ENCODE measurements at regions not wholly inside any gene's neighbourhood (a gene's known extent, or its start where the extent isn't known, plus 50 kb on each side); places are given as distances from the start of the nearest gene placed in this dataset.

DNA sequence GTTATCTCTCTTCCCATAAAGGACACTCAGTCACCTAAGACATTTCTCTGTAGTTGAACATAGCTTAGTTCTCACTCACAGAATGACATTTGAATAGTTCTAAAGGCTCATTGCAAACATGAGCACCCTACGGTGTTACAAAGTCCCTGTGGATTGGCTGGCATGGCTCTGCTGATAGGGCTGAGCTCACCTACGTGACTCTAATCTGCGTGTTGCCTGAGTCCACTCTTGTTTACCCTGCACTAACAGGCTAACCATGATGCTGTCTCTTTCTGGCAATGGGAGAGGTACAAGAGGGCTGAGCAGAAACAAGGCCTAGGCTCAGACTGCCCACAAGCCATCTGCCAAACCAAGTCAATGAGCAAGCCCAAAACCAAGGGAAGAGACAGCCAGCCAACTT, 103.6 kb downstream of the PALM2AKAP2 start:
- H3K27ac ChIP-seq: no peak overlapping the region
- TF ChIP-seq POLR2AphosphoS5 (IDR thresholded peaks at IDR 0.05): no peak
- TF ChIP-seq POLR2A (IDR thresholded peaks at IDR 0.05): no peak
- TF ChIP-seq, protein P1, sequence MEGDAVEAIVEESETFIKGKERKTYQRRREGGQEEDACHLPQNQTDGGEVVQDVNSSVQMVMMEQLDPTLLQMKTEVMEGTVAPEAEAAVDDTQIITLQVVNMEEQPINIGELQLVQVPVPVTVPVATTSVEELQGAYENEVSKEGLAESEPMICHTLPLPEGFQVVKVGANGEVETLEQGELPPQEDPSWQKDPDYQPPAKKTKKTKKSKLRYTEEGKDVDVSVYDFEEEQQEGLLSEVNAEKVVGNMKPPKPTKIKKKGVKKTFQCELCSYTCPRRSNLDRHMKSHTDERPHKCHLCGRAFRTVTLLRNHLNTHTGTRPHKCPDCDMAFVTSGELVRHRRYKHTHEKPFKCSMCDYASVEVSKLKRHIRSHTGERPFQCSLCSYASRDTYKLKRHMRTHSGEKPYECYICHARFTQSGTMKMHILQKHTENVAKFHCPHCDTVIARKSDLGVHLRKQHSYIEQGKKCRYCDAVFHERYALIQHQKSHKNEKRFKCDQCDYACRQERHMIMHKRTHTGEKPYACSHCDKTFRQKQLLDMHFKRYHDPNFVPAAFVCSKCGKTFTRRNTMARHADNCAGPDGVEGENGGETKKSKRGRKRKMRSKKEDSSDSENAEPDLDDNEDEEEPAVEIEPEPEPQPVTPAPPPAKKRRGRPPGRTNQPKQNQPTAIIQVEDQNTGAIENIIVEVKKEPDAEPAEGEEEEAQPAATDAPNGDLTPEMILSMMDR (IDR thresholded peaks at IDR 0.05): no peak
- intact Hi-C loops (cut with DNase I): no loop called here
- WGBS: 95% methylated on average over 3 of the region's 3 CpGs
- no peaks in the 10 kb centered on the region for H3K36me3 ChIP-seq
- DNase-seq (ENCODE audit: low spot score): no peak
- no peaks in the 10 kb centered on the region for H3K27me3 ChIP-seq (replicated peaks; ENCODE audit: insufficient read depth)
- no peaks in the 10 kb centered on the region for H3K4me1 ChIP-seq (replicated peaks)
- no peaks in the 10 kb centered on the region for H3K9me3 ChIP-seq
- no peak overlapping the region for H3K4me3 ChIP-seq

DNA sequence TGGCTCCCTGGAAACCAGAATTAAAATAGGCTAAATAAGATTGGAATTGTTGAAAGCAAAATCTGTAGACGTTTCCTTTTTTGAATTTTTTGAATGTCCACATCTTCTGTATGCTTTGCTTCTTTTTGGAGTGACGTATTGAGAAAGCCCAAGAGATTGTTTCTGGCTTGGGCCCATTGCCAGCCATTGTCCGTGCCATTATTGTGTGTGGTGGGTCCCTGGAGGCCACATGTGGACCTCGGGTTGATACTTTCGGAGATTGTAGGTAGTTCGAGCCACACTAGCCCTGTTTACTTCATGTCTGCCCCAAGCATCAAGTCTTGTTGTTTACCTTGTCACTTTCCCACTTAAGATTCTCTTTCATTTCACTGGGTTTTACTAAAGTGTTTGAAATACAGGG, 106.0 kb downstream of the PALM2AKAP2 start:
- Histone ChIP-seq H3K27ac (no peak overlapping the region), H3K36me3 (no peaks in the 10 kb centered on the region), H3K4me3 (no peak overlapping the region), H3K9me3 (no peaks in the 10 kb centered on the region), H3K27me3 (replicated peaks; ENCODE audit: insufficient read depth) (no peaks in the 10 kb centered on the region), H3K4me1 (replicated peaks) (no peaks in the 10 kb centered on the region)
- intact Hi-C loops (cut with DNase I): no loop called here
- DNase-seq (ENCODE audit: low spot score): no peak
- TF ChIP-seq POLR2A (IDR thresholded peaks at IDR 0.05) (no peak), POLR2AphosphoS5 (IDR thresholded peaks at IDR 0.05) (no peak)
- TF ChIP-seq, protein P1 (IDR thresholded peaks at IDR 0.05): no peak
- WGBS: 71% methylated on average over 6 of the region's 6 CpGs

DNA sequence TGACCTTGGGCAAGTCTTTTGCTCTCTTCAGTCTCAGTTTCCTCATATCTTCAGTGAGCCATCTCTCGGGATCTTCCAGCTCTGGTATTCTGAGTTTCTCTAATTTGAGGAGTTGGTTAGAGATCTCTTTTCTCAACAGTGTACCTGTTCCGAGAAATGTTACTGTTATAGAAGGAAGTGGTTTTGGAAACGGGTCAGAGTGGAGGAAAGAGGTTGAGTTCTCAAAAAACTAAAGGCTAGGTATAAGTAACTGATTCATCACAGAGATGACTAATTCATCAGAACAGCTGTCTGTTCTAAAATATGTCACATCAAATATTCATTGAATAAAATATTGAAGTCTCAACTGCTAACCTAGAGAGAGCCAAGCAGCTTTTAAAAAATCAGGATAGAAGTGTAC, 106.6 kb downstream of the PALM2AKAP2 start:
- Histone ChIP-seq H3K27me3 (replicated peaks; ENCODE audit: insufficient read depth) (no peaks in the 10 kb centered on the region), H3K4me3 (no peak overlapping the region), H3K4me1 (replicated peaks) (no peaks in the 10 kb centered on the region), H3K9me3 (no peaks in the 10 kb centered on the region), H3K27ac (no peak overlapping the region), H3K36me3 (no peaks in the 10 kb centered on the region)
- WGBS: 62% methylated on average over 3 of the region's 3 CpGs
- DNase-seq (ENCODE audit: low spot score): no peak
- no peak for TF ChIP-seq POLR2AphosphoS5 (IDR thresholded peaks at IDR 0.05)
- TF ChIP-seq POLR2A (IDR thresholded peaks at IDR 0.05): no peak
- TF ChIP-seq, protein P1 (IDR thresholded peaks at IDR 0.05): no peak
- intact Hi-C loops (cut with DNase I): no loop called here

DNA sequence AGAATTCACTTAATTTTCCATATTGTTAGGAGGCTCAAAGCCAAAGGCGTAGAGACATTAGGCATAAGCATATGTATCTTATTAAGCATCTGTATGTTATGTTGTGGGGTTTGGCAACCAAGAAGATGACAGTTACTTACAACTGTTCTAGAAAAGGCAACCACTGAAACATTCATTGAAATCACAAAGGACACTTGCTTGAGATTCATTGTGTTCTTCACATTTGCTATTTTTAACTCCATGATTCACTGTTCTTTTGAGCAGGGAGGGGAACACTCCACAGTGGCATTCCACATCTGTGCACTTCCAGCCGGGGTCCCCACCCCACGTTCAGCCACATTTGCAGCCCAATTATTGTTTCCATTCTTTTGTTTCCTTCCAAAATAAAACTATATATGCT, 107.1 kb downstream of the PALM2AKAP2 start:
- H3K27ac ChIP-seq: no peak overlapping the region
- H3K27me3 ChIP-seq (replicated peaks; ENCODE audit: insufficient read depth): no peaks in the 10 kb centered on the region
- TF ChIP-seq, protein P1 (IDR thresholded peaks at IDR 0.05): no peak
- no peak for TF ChIP-seq POLR2AphosphoS5 (IDR thresholded peaks at IDR 0.05)
- TF ChIP-seq POLR2A (IDR thresholded peaks at IDR 0.05): no peak
- H3K4me1 ChIP-seq (replicated peaks): no peaks in the 10 kb centered on the region
- H3K9me3 ChIP-seq: no peaks in the 10 kb centered on the region
- 71% methylated on average over 3 of the region's 3 CpGs for WGBS
- no peak overlapping the region for H3K4me3 ChIP-seq
- no peaks in the 10 kb centered on the region for H3K36me3 ChIP-seq
- intact Hi-C loops (cut with DNase I): no loop called here
- DNase-seq (ENCODE audit: low spot score): no peak

DNA sequence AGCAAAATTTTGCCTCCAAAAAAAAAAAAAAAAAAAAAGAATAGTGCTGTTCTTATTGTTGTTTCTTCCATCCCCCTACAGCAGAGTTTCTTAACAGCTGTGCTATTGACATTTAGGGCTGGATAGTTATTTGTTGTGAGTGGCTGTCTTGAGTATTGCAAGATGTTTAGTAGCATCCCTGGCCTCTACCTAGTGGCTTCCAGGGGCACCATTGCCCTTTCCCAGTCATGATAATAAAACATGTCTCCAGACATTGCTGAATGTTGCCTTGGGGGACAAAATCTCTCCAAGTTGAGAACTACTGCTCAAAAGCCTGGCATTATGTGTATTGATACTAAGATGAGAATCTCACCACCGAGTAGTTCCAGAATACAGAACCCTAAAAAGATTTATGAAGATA, 108.7 kb downstream of the PALM2AKAP2 start:
- Histone ChIP-seq H3K4me1 (replicated peaks) (no peaks in the 10 kb centered on the region), H3K27me3 (replicated peaks; ENCODE audit: insufficient read depth) (no peaks in the 10 kb centered on the region), H3K27ac (no peak overlapping the region), H3K36me3 (no peaks in the 10 kb centered on the region), H3K4me3 (no peak overlapping the region), H3K9me3 (no peaks in the 10 kb centered on the region)
- WGBS: 34% methylated on average over 1 of the region's 1 CpG
- DNase-seq (ENCODE audit: low spot score): no peak
- intact Hi-C loops (cut with DNase I): no loop called here
- TF ChIP-seq POLR2A (IDR thresholded peaks at IDR 0.05) (no peak), POLR2AphosphoS5 (IDR thresholded peaks at IDR 0.05) (no peak)
- TF ChIP-seq, protein P1 (IDR thresholded peaks at IDR 0.05): no peak
